ENCODE measurements at regions not wholly inside any gene's neighbourhood (a gene's known extent, or its start where the extent isn't known, plus 50 kb on each side); places are given as distances from the start of the nearest gene placed in this dataset.
"Not testable (repeated sequence)": the region's sequence is repeated elsewhere in the genome, so short reads cannot be mapped to it uniquely, and the experiment has no call there.

DNA sequence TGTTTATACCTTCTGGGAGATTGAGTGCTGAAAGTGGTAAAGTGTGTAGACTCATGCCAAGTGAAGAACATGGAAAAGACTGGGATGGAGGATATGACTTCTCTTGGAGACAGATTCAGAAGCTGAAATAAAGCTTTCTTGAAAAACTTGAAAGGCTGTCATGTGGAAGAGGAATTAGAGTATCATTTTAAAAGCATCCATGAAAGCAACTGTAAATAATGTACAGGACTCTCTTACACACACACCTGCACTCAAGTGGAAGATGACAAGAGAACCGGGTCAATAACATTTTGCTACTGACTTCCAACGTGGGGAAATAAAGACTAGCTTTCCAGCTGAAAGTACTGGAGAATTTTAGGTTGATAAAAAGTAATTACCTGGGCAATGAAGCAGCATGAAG lies 658.2 kb downstream of the TDRD15 start:
- no peak for DNase-seq (ENCODE audit: low spot score)

DNA sequence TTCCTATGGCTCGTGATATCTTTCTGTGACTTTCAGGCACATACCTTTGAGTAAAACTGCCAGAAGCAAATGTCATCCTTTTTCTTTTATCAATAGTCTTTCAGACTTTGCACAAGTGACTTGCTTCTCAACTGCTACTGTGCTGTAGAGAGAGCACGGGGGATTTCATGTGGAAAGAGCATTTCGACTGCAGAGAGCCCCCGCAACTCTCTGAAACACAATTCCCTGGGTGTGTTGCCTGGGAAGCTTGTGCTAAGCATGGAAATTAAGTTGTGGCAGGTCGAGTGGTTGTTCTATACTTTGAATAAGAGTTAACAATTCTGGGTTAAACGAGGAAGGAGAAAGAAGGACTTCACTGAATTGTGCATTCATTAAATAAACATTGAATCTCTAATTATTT lies 659.1 kb downstream of the TDRD15 start:
- no peak for DNase-seq (ENCODE audit: low spot score)

GRCh38 chr2:21787941-21788340 lies 664.2 kb downstream of the TDRD15 start:
- no peak for DNase-seq (ENCODE audit: low spot score)

GRCh38 chr2:21790311-21790710 lies 666.5 kb downstream of the TDRD15 start:
- DNase-seq (ENCODE audit: low spot score) = not testable (repeated sequence)

- DNase-seq (ENCODE audit: low spot score) = no peak
These were observed 668.8 kb downstream of the TDRD15 start for GRCh38 chr2:21792571-21792970.

DNA sequence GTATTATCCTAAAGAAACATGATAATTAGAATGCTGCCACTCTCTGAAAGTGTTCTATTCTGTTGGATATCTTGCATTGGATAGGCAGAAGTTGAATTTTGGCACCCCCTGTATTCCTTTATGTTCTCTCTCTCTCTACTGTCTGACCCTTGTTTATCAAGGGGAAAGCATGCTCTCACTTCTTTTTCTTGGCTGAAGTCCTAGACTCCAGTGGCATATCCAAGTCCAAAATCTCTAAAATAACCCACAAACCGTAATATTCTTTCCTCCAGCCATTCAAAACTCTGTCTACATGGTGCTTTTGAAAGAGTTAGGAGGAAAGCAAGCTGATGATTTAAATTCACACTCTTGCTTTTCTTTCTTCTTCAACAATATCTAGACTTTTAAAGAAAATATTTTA lies 669.7 kb downstream of the TDRD15 start:
- no peak for DNase-seq (ENCODE audit: low spot score)

DNA sequence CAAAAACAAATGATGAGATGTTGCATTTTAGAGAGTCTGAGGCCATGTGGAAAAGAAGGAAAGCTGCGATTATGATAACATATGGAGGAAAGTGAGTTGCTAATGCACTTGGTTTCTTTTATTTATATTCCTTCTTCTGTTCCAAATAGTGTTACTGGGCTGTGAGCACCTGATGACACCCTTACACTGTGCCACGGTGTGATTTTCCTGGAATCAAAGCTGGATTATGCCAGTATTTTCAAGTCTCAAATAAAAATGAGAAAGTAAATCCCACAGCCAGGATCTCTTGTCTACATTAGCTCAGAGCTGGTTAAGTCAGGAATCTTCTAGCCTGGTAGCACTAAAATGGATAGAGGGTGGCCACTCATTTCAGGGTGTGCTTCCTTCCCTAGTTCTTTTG lies 670.8 kb downstream of the TDRD15 start:
- DNase-seq (ENCODE audit: low spot score) = no peak

DNA sequence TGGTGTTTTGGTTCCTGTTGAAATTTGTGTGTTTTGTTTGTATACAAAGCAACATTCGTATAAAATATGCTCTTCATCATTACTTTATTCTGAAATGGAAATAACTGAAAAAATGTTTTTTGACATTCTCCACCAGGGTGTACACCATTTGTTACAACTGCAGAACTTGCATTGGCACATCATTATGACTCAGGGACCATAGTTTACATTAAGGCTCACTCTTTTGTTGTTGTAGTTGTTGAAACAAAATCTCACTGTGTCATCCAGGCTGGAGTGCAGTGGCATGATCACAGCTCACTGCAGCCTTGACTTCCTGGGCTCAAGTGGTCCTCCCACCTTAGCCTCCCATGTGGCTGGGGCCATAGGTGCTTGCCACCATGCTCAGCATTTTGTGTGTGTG lies 676.6 kb downstream of the TDRD15 start:
- no peak for DNase-seq (ENCODE audit: low spot score)

DNA sequence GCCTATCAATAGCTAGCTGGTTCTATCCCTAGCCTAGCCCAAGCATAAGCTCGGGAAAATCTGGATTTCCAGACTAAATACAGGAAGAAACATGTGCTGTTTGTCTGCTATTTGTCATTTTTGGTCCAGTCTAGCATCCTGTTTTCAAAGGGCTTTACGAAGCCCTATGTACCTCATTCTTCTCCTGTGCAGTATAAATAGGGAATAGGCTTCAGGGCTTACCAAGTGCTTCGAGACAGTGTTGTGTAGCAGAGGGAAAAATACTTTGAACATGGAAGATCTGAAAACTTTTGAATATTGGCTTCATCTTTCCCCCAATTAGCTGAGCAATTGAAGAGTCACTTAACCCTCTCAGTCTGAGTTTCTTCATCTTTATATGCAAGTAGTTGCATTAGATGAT lies 679.8 kb downstream of the TDRD15 start:
- no peak for DNase-seq (ENCODE audit: low spot score)

DNA sequence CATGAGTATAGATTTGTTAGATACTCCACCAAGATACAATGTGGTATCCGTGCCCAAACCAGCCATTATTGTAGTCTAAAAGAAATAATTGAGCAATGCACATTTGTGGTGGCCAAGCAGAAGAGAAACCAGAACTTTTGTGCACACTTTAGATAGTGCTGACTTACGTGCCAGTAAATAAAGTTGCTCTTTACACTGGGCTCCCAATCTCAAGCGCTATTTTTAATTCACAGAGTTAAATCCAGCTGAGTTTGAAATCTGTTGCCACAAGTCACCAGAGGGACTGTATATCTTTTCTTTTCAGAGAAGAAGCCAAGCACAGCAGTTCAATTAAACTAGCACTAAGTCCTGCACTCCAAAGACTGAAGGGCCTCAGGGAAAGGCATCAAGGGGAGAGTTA lies 680.4 kb downstream of the TDRD15 start:
- no peak for DNase-seq (ENCODE audit: low spot score)

DNA sequence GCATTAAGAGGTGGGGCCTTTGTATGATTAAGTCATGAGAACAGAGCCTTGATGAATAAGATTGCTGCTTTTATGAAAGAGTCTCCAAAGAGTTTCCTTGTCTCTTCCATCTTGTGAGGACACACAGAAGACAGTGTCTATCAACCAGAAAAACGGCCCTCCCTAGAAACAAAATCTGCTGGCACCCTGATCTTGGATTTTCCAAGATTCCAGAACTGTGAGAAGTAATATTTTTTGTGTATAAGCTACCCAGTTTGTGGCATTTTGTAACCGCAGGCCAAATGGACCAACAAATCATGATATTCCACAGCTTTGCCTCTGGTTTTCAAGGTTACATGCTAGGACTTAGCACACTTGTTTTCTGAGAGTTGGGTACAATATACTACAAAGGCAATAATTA lies 687.8 kb downstream of the TDRD15 start:
- DNase-seq (ENCODE audit: low spot score) = no peak

DNA sequence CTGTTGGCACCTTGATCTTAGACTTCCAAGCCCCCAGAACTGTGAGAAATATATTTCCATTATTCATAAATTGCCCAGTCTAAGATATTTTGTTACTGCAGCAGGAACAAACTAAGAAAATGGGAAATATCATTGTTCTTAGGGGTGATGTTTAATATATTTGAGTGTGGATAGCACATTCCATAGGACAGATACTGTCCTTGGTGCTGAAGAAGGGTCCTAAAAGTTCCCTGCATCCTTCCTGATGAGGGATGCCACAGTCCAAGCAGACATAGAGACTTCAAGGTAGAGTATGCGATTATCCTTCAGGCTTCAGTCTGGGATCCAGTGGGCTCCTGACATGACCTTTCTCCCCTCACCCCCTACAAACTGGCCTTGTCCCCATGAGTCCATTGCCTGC lies 689.0 kb downstream of the TDRD15 start:
- no peak for DNase-seq (ENCODE audit: low spot score)

GRCh38 chr2:21814588-21815149 lies 690.9 kb downstream of the TDRD15 start:
- DNase-seq (ENCODE audit: low spot score) = no peak

- no peak for DNase-seq (ENCODE audit: low spot score)
These were observed 694.5 kb downstream of the TDRD15 start for GRCh38 chr2:21818212-21818795.

DNA sequence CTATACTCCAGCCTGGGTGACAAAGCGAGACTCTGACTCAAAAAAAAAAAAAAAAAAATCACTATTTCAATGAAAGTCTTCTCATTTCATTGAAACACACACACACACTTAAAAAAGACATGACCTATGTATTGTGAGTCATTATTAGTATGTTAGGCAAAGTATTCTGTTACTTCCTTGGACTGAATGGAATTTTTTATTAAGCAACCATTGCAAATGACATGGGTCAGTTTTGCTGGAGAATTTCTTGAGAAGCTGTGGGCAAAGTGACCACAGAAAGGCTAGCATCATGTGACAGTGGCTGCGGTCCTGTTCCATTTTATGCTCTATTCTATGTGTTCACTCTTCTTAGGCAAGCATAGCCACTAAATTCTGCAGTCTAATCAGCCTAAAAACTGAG lies 695.7 kb downstream of the TDRD15 start:
- no peak for DNase-seq (ENCODE audit: low spot score)

- no peak for DNase-seq (ENCODE audit: low spot score)
These were observed 696.5 kb downstream of the TDRD15 start for GRCh38 chr2:21820271-21820670.

GRCh38 chr2:21821672-21822227 lies 698.0 kb downstream of the TDRD15 start:
- no peak for DNase-seq (ENCODE audit: low spot score)

DNA sequence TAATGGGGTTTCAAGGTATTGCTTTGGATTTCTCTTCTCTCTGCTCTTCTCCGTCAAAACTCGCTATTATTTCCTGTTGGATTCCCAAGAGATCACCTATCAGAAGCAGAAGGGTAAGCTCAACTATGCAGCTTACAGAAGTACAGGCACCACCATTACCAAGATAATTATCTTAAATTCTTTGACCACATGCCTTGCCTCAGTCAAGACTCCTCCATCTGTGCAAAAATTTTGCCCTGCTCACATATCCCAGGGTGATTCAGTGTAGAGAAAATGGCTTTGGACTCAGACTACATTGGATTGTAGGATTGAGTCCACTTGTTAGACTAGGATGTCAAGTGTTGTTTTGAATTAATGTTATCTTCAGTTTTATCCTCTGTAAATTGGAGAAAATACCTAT lies 698.7 kb downstream of the TDRD15 start:
- DNase-seq (ENCODE audit: low spot score) = no peak

DNA sequence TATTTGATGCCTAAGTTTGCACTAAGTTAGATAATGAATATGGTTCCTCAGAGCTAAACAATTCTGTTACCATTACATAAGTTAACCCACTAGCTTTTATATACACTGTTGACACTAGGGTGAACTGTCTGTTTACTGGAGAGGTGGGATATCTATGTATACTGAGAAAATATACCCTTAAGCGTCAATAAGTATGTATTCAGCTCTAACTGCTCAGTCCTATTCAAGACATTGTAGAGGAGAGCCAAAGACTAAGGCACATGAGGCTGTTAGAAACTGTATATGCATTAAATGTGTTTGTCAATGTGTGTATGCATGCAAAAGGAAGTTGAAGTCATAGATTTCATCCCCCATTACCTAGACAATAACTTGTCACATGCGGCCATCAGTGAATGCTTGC lies 710.0 kb downstream of the TDRD15 start:
- DNase-seq (ENCODE audit: low spot score) = no peak

DNA sequence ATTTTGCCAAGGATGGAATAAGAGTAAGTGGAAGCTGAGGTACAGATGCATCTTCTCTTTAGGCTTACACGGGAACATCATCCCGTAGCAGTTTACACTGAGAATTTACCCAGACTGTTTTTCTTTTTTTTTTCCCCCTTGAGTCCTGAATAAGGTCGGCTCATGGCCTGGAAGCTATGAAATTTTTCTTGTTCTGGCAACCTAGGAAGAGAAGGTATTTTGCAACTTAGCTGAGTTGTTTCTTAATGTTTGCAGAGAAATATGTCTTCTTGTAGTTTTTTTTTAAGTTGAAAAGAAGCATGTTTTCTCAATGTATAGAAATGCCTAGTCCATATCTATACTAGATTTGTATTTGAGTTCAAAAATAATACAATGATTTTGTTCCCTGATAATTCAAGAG lies 712.5 kb downstream of the TDRD15 start:
- no peak for DNase-seq (ENCODE audit: low spot score)

DNA sequence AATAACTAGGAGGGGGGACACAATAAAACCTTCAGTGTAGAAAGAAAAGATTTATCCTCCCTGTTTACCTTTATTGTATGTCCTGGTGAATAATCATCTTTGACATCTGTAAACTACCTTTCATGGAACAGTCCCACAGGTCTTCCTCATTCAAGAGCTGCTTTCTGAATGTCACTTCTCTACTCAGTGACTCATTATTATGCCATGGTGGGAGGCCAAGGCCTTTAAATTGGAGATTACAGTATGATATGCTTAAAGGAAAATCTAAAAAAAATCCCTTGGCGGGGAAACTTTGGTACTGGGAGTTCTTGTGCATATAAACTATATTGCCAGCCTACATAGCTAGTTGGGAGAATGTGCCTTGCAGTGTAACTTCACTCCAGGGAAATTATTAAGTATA lies 713.0 kb downstream of the TDRD15 start:
- DNase-seq (ENCODE audit: low spot score) = no peak

- no peak for DNase-seq (ENCODE audit: low spot score)
These were observed 713.6 kb downstream of the TDRD15 start for GRCh38 chr2:21837168-21837960.

DNA sequence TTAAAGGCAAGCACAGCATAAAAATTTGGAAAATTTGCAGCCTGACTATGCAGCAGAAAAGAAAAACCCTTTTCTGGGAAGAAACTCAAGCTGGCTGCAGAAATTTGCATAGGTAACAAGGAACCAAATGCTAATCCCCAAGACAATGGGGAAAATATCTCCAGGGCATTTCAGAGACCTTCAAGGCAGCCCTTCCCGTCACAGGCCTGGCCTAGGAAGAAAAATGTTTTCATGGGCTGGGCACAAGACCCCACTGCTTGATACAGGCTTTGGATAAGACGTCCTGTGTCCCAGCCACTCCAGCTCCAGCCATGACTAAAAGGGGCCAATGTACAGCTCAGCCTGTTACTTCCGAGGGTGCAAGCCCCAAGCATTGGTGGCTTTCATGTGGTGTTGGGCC lies 717.6 kb downstream of the TDRD15 start:
- DNase-seq (ENCODE audit: low spot score) = no peak

All from ureter (tissue), 1 donor.